PFSK-1 (cell line): ENCODE measurements at regions not wholly inside any gene's neighbourhood (a gene's known extent, or its start where the extent isn't known, plus 50 kb on each side); places are given as distances from the start of the nearest gene placed in this dataset.

Experiments used
- FOXP2 ChIP-seq: optimal IDR thresholded peaks from 2 replicates; pipeline ENCODE3; 2011; ENCODE audit warnings: borderline replicate concordance, control low read depth, inconsistent platforms; ENCODE audit not compliant: insufficient read depth; ENCODE audit errors: extremely low read length, extremely low read depth
- POLR2AphosphoS5 ChIP-seq: IDR thresholded peaks from 2 replicates; pipeline ENCODE4 v1.6.1; 2012; ENCODE audit warnings: low read depth, mild to moderate bottlenecking, control low read depth, low read length, moderate library complexity
- REST ChIP-seq, 2 experiments: IDR thresholded peaks; 2 replicates each; pipeline versions ENCODE4 v1.6.1 to v1.8.0; 2011 to 2012; ENCODE audit warnings: low read depth in 2 of 2, low read length in 2 of 2, control low read depth in 1 of 2, inconsistent platforms in 1 of 2, mild to moderate bottlenecking in 1 of 2, moderate library complexity in 1 of 2; ENCODE audit not compliant: insufficient read depth in 1 of 2
- SIN3A ChIP-seq: IDR thresholded peaks from 2 replicates; pipeline ENCODE4 v1.6.1; 2012; ENCODE audit warnings: mild to moderate bottlenecking, low read length, moderate library complexity, borderline replicate concordance; ENCODE audit not compliant: insufficient read depth
- TAF1 ChIP-seq: IDR thresholded peaks from 2 replicates; pipeline ENCODE4 v1.6.1; 2012; ENCODE audit warnings: low read length, control low read depth, borderline replicate concordance; ENCODE audit not compliant: insufficient read depth

- TF ChIP-seq POLR2AphosphoS5 (no peak), REST (IDR thresholded peaks at IDR 0.05; ENCODE audit: insufficient read depth in 1 of 2, low read depth in 2 of 2, low read length in 2 of 2) (no peak), TAF1 (no peak), SIN3A (no peak), FOXP2 (no peak)
Observed at GRCh38 chr3:72558001-72558400, 290.2 kb downstream of the SHQ1 start.
